H9 (cell line): ENCODE measurements at regions not wholly inside any gene's neighbourhood (a gene's known extent, or its start where the extent isn't known, plus 50 kb on each side); places are given as distances from the start of the nearest gene placed in this dataset.

Experiments used
- DNase-seq: peaks from one replicate; pipeline ENCODE4 v3.0.0-alpha.2; 2017
- H2AFZ ChIP-seq: one replicate; pipeline ENCODE4 v1.6.1; 2013; ENCODE audit warnings: mild to moderate bottlenecking, low read length, control low read depth, moderate library complexity
- H2AK5ac ChIP-seq: 2 replicates; pipeline ENCODE4 v1.6.1; 2013; ENCODE audit warnings: low read length, control low read depth, mixed read lengths; ENCODE audit not compliant: insufficient read length
- H2BK120ac ChIP-seq: one replicate; pipeline ENCODE4 v1.6.1; 2013; ENCODE audit warnings: low read depth, mild to moderate bottlenecking, low read length, control low read depth, inconsistent platforms; ENCODE audit not compliant: poor library complexity, severe bottlenecking
- H2BK12ac ChIP-seq: 2 replicates; pipeline ENCODE4 v1.6.1; 2013; ENCODE audit warnings: low read length, control low read depth, mixed read lengths, low read depth; ENCODE audit not compliant: insufficient read length
- H2BK15ac ChIP-seq: 2 replicates; pipeline ENCODE4 v1.6.1; 2013; ENCODE audit warnings: low read depth, low read length, control low read depth
- H2BK20ac ChIP-seq: one replicate; pipeline ENCODE4 v1.6.1; 2013; ENCODE audit warnings: low read depth, mild to moderate bottlenecking, low read length, control low read depth, inconsistent platforms; ENCODE audit not compliant: poor library complexity, severe bottlenecking
- H2BK5ac ChIP-seq: 2 replicates; pipeline ENCODE4 v1.6.1; 2013; ENCODE audit warnings: low read length, control low read depth, mixed read lengths; ENCODE audit not compliant: insufficient read length
- H3K14ac ChIP-seq: 2 replicates; pipeline ENCODE4 v1.6.1; 2013; ENCODE audit warnings: low read length, control low read depth; ENCODE audit not compliant: insufficient read depth
- H3K18ac ChIP-seq: 2 replicates; pipeline ENCODE4 v1.6.1; 2013; ENCODE audit warnings: low read depth, mild to moderate bottlenecking, mixed read lengths, low read length, control low read depth; ENCODE audit not compliant: insufficient read length
- H3K23ac ChIP-seq: 2 replicates; pipeline ENCODE4 v1.6.1; 2013; ENCODE audit warnings: low read length, control low read depth, mixed read lengths, low read depth; ENCODE audit not compliant: insufficient read length
- H3K23me2 ChIP-seq: 2 replicates; pipeline ENCODE4 v1.6.1; 2013; ENCODE audit warnings: low read depth, mild to moderate bottlenecking, mixed read lengths, low read length, control low read depth; ENCODE audit not compliant: insufficient read length, poor library complexity, severe bottlenecking
- H3K27ac ChIP-seq: 2 replicates; pipeline ENCODE4 v1.5.1; 2013; ENCODE audit warnings: low read length, control low read depth, mixed read lengths, low read depth; ENCODE audit not compliant: insufficient read length
- H3K27me3 ChIP-seq: 2 replicates; pipeline ENCODE4 v1.6.1; 2013; ENCODE audit warnings: low read length, control low read depth, inconsistent platforms; ENCODE audit not compliant: insufficient read depth
- H3K4ac ChIP-seq: 2 replicates; pipeline ENCODE4 v1.6.1; 2013; ENCODE audit warnings: low read depth, mild to moderate bottlenecking, control low read depth, inconsistent platforms, low read length, moderate library complexity
- H3K4me1 ChIP-seq: 2 replicates; pipeline ENCODE4 v1.6.1; 2013; ENCODE audit warnings: low read length, control low read depth, inconsistent platforms; ENCODE audit not compliant: insufficient read depth
- H3K4me2 ChIP-seq: 2 replicates; pipeline ENCODE4 v1.6.1; 2013; ENCODE audit warnings: low read length, control low read depth, mixed read lengths; ENCODE audit not compliant: insufficient read length, insufficient read depth
- H3K56ac ChIP-seq: 2 replicates; pipeline ENCODE4 v1.6.1; 2013; ENCODE audit warnings: low read depth, mild to moderate bottlenecking, mixed read lengths, low read length, control low read depth; ENCODE audit not compliant: insufficient read length
- H3K79me1 ChIP-seq: 2 replicates; pipeline ENCODE4 v1.6.1; 2013; ENCODE audit warnings: low read depth, mild to moderate bottlenecking, moderate library complexity, low read length, control low read depth, inconsistent platforms; ENCODE audit not compliant: insufficient read depth, poor library complexity, severe bottlenecking
- H3K79me2 ChIP-seq: 2 replicates; pipeline ENCODE4 v1.6.1; 2013; ENCODE audit warnings: low read length, control low read depth, inconsistent platforms; ENCODE audit not compliant: insufficient read depth
- H3K9ac ChIP-seq: 2 replicates; pipeline ENCODE4 v1.6.1; 2013; ENCODE audit warnings: low read length, control low read depth, mixed read lengths; ENCODE audit not compliant: insufficient read length; ENCODE audit errors: extremely low read depth
- H3K9me3 ChIP-seq: one replicate; pipeline ENCODE4 v1.6.1; 2013; ENCODE audit warnings: low read depth, low read length, inconsistent platforms; ENCODE audit not compliant: control insufficient read depth
- H3T11ph ChIP-seq: one replicate; pipeline ENCODE4 v1.6.1; 2013; ENCODE audit warnings: mild to moderate bottlenecking, low read length, control low read depth, inconsistent platforms
- H4K20me1 ChIP-seq: one replicate; pipeline ENCODE4 v1.6.1; 2013; ENCODE audit not compliant: control insufficient read depth, insufficient read length, insufficient read depth
- H4K5ac ChIP-seq: 2 replicates; pipeline ENCODE4 v1.6.1; 2013; ENCODE audit warnings: low read depth, mild to moderate bottlenecking, mixed read lengths, low read length, control low read depth; ENCODE audit not compliant: insufficient read length
- H4K8ac ChIP-seq: replicated peaks from 2 replicates; pipeline ENCODE4 v1.6.1; 2013; ENCODE audit warnings: low read length, control low read depth, mixed read lengths, low read depth; ENCODE audit not compliant: insufficient read length
- H4K91ac ChIP-seq: 2 replicates; pipeline ENCODE4 v1.6.1; 2013; ENCODE audit warnings: low read depth, mild to moderate bottlenecking, moderate library complexity, mixed read lengths, low read length, control low read depth; ENCODE audit not compliant: insufficient read length
- H3K27ac Mint-ChIP-seq, 3 experiments: 2 replicates in 2 of 3; 3 replicates in 1 of 3; pipeline ENCODE4 v1.8.0; 2020 to 2021; ENCODE audit warnings: mixed read lengths in 3 of 3, mild to moderate bottlenecking in 1 of 3, moderate library complexity in 1 of 3
- H3K27me3 Mint-ChIP-seq: 2 replicates; pipeline ENCODE4 v1.8.0; 2021; ENCODE audit warnings: low read depth, mild to moderate bottlenecking, moderate library complexity, mixed read lengths
- H3K36me3 Mint-ChIP-seq, 3 experiments: 2 replicates in 2 of 3; 3 replicates in 1 of 3; pipeline ENCODE4 v1.8.0; 2020 to 2021; ENCODE audit warnings: low read depth in 3 of 3, mixed read lengths in 3 of 3; ENCODE audit not compliant: insufficient read depth in 1 of 3
- H3K4me1 Mint-ChIP-seq, 2 experiments: 2 replicates each; pipeline ENCODE4 v1.8.0; 2020; ENCODE audit warnings: mixed read lengths in 2 of 2
- H3K4me3 Mint-ChIP-seq, 2 experiments: 2 replicates in 1 of 2; 3 replicates in 1 of 2; pipeline ENCODE4 v1.8.0; 2020 to 2021; ENCODE audit warnings: mild to moderate bottlenecking in 2 of 2, mixed read lengths in 2 of 2, moderate library complexity in 1 of 2
- H3K9me3 Mint-ChIP-seq, 2 experiments: 2 replicates in 1 of 2; 3 replicates in 1 of 2; pipeline ENCODE4 v1.8.0; 2020; ENCODE audit warnings: mild to moderate bottlenecking in 2 of 2, mixed read lengths in 2 of 2, moderate library complexity in 1 of 2
- WGBS: extraction: QIAGEN DNeasy Blood & Tissue Kit; methylation state at CpG from one replicate; pipeline ENCODE4 v1.1.7; 2013; ENCODE audit warnings: missing lambda C conversion rate, low lambda C conversion rate, mixed read lengths; ENCODE audit not compliant: insufficient read length; ENCODE audit errors: extremely low coverage; 5-methylcytosine and 5-hydroxymethylcytosine counted together
- TF ChIP-seq, protein P1 (sequence below): fragments of 200-600 bp; sonication (generic); conservative IDR thresholded peaks from 3 replicates; pipeline ENCODE4 v1.8.0; 2021; ENCODE audit warnings: antibody characterized with exemption, mild to moderate bottlenecking

DNA sequence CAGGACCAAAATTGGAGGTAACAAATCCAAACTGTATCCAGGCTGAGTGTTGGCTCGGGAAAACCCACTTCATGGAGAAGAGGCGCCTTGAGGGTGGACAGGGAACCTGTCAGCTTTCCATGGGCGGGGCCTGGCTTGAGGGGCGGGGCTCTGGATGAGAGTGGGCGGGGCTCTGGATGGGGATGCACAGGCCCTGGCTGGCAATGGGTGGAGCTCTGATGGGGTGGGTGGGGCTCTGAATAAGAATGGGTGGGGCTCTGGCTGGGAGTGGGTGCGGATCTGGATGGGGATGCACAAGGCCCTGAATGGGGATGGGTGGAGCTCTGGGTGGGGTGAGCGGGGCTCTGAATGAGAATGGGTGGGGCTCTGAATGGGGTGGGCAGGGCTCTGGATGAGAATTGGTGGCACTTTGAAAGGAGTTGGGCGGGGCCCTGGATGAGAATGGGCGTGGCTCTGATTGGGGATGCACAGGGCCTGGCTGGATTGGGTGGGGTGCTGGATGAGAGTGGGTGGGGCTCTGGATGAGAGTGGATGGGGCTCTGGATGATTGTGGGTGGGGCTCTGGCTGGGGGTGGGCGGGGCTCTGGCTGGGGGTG lies 96.6 kb upstream of the NPTX2 start:
- Histone ChIP-seq H3K79me1 (no peaks in the 10 kb centered on the region), H2BK12ac (no peak overlapping the region), H2BK15ac (no peak overlapping the region), H2BK120ac (no peak overlapping the region), H3K79me2 (no peaks in the 10 kb centered on the region), H2BK20ac (no peak overlapping the region), H3T11ph (no peak overlapping the region), H3K9me3 (peaks cover 12% of the 10 kb centered on the region), H3K14ac (no peak overlapping the region), H3K23ac (no peak overlapping the region), H3K56ac (no peak overlapping the region), H3K27ac (no peak overlapping the region), H4K8ac (no peak overlapping the region), H2AFZ (no peak overlapping the region), H3K4ac (no peak overlapping the region), H2BK5ac (no peak overlapping the region), H3K23me2 (no peaks in the 10 kb centered on the region), H3K4me2 (no peak overlapping the region), H3K18ac (no peak overlapping the region), H4K91ac (no peak overlapping the region), H3K4me1 (no peaks in the 10 kb centered on the region), H4K20me1 (no peaks in the 10 kb centered on the region), H4K5ac (no peak overlapping the region), H3K27me3 (no peaks in the 10 kb centered on the region), H2AK5ac (no peak overlapping the region), H3K9ac (no peak overlapping the region)
- Mint-ChIP-seq H3K27ac (no peak overlapping the region), H3K9me3 (peaks cover 35 to 37% of the 10 kb centered on the region in 2 experiments), H3K4me1 (no peaks in the 10 kb centered on the region), H3K4me3 (no peak overlapping the region), H3K36me3 (peaks cover 0 to 5% (median 3%) of the 10 kb centered on the region in 3 experiments; a peak in 5 of 7 replicates), H3K27me3 (peaks cover 11% of the 10 kb centered on the region)
- WGBS = no CpG with 5 or more reads among the region's 10 CpGs
- no peak for DNase-seq
- TF ChIP-seq, protein P1, sequence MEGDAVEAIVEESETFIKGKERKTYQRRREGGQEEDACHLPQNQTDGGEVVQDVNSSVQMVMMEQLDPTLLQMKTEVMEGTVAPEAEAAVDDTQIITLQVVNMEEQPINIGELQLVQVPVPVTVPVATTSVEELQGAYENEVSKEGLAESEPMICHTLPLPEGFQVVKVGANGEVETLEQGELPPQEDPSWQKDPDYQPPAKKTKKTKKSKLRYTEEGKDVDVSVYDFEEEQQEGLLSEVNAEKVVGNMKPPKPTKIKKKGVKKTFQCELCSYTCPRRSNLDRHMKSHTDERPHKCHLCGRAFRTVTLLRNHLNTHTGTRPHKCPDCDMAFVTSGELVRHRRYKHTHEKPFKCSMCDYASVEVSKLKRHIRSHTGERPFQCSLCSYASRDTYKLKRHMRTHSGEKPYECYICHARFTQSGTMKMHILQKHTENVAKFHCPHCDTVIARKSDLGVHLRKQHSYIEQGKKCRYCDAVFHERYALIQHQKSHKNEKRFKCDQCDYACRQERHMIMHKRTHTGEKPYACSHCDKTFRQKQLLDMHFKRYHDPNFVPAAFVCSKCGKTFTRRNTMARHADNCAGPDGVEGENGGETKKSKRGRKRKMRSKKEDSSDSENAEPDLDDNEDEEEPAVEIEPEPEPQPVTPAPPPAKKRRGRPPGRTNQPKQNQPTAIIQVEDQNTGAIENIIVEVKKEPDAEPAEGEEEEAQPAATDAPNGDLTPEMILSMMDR = no peak
